Hepatocyte (in vitro differentiated cells): ENCODE measurements at regions not wholly inside any gene's neighbourhood (a gene's known extent, or its start where the extent isn't known, plus 50 kb on each side); places are given as distances from the start of the nearest gene placed in this dataset.
"Not testable (repeated sequence)": the region's sequence is repeated elsewhere in the genome, so short reads cannot be mapped to it uniquely, and the experiment has no call there.

Experiments
- CTCF ChIP-seq: fragments of 200-600 bp; sonication (generic); IDR thresholded peaks from 2 replicates; pipeline ENCODE4 v1.5.1; 2016; ENCODE audit warnings: antibody characterized with exemption, mild to moderate bottlenecking; ENCODE audit not compliant: poor library complexity
- EZH2 ChIP-seq: fragments of 200-600 bp; sonication (generic); IDR thresholded peaks from 2 replicates; pipeline ENCODE4 v1.6.1; 2016; ENCODE audit warnings: antibody characterized with exemption, mild to moderate bottlenecking, borderline replicate concordance
- EZH2phosphoT487 ChIP-seq: fragments of 200-600 bp; sonication (generic); IDR thresholded peaks from one replicate; pipeline ENCODE4 v1.6.1; 2018; ENCODE audit warnings: antibody characterized with exemption, mild to moderate bottlenecking, low read depth, moderate library complexity; ENCODE audit not compliant: unreplicated experiment, severe bottlenecking

- TF ChIP-seq EZH2, CTCF, EZH2phosphoT487: not testable (repeated sequence)
Measured at GRCh38 chr11:49560593-49560992, 352.2 kb upstream of the FOLH1 start.
